ENCODE measurements at regions not wholly inside any gene's neighbourhood (a gene's known extent, or its start where the extent isn't known, plus 50 kb on each side); places are given as distances from the start of the nearest gene placed in this dataset.
"Not testable (repeated sequence)": the region's sequence is repeated elsewhere in the genome, so short reads cannot be mapped to it uniquely, and the experiment has no call there.

GRCh38 chr13:75993823-75994222 lies 357.7 kb downstream of the LMO7 start:
- DNase-seq (ENCODE audit: insufficient read length, low spot score) (no peak), FAIRE-seq (no peak)
- TF ChIP-seq POLR2AphosphoS5 (IDR thresholded peaks at IDR 0.05; ENCODE audit: low read depth, low read length), result no peak
- TF ChIP-seq TAF1 (IDR thresholded peaks at IDR 0.05; ENCODE audit: low read depth, low read length), result no peak
- no peak for TF ChIP-seq POU2F2 (IDR thresholded peaks at IDR 0.05; ENCODE audit: low read depth, low read length)
- no peak for TF ChIP-seq SPI1 (IDR thresholded peaks at IDR 0.05; ENCODE audit: low read depth, low read length)
- TF ChIP-seq PAX5 (IDR thresholded peaks at IDR 0.05; ENCODE audit: insufficient read depth, low read length, severe bottlenecking), result no peak

GRCh38 chr13:75993241-75993640 lies 357.1 kb downstream of the LMO7 start:
- TF ChIP-seq TAF1 (IDR thresholded peaks at IDR 0.05; ENCODE audit: low read depth, low read length) (no peak), POU2F2 (IDR thresholded peaks at IDR 0.05; ENCODE audit: low read depth, low read length) (no peak), POLR2AphosphoS5 (IDR thresholded peaks at IDR 0.05; ENCODE audit: low read depth, low read length) (no peak), PAX5 (IDR thresholded peaks at IDR 0.05; ENCODE audit: insufficient read depth, low read length, severe bottlenecking) (no peak)
- no peak for FAIRE-seq
- no peak for DNase-seq (ENCODE audit: insufficient read length, low spot score)

- TF ChIP-seq SPI1 (IDR thresholded peaks at IDR 0.05; ENCODE audit: low read depth, low read length) (peak; percentile 96), PAX5 (IDR thresholded peaks at IDR 0.05; ENCODE audit: insufficient read depth, low read length, severe bottlenecking) (no peak), POLR2A (IDR thresholded peaks at IDR 0.05; ENCODE audit: low read depth, low read length) (no peak)
- FAIRE-seq, result peak; percentile 78
- DNase-seq (ENCODE audit: insufficient read length, low spot score), result peak; percentile 15
Observed at GRCh38 chr13:75986818-75987217, 350.7 kb downstream of the LMO7 start.

- DNase-seq (ENCODE audit: insufficient read length, low spot score), result no peak
- TF ChIP-seq POLR2A (IDR thresholded peaks at IDR 0.05; ENCODE audit: low read depth, low read length), result no peak
- TF ChIP-seq SPI1 (IDR thresholded peaks at IDR 0.05; ENCODE audit: low read depth, low read length), result no peak
- TF ChIP-seq POLR2AphosphoS5 (IDR thresholded peaks at IDR 0.05; ENCODE audit: low read depth, low read length), result no peak
- no peak for TF ChIP-seq POU2F2 (IDR thresholded peaks at IDR 0.05; ENCODE audit: low read depth, low read length)
- no peak for TF ChIP-seq TAF1 (IDR thresholded peaks at IDR 0.05; ENCODE audit: low read depth, low read length)
- TF ChIP-seq PAX5 (IDR thresholded peaks at IDR 0.05; ENCODE audit: insufficient read depth, low read length, severe bottlenecking), result no peak
- FAIRE-seq, result no peak
Observed at GRCh38 chr13:75985132-75985531, 349.0 kb downstream of the LMO7 start.

GRCh38 chr13:75978818-75979217 lies 342.7 kb downstream of the LMO7 start:
- FAIRE-seq (no peak), DNase-seq (ENCODE audit: insufficient read length, low spot score) (no peak)
- TF ChIP-seq SPI1 (IDR thresholded peaks at IDR 0.05; ENCODE audit: low read depth, low read length), result no peak
- no peak for TF ChIP-seq POLR2A (IDR thresholded peaks at IDR 0.05; ENCODE audit: low read depth, low read length)
- no peak for TF ChIP-seq POU2F2 (IDR thresholded peaks at IDR 0.05; ENCODE audit: low read depth, low read length)
- no peak for TF ChIP-seq PAX5 (IDR thresholded peaks at IDR 0.05; ENCODE audit: insufficient read depth, low read length, severe bottlenecking)
- no peak for TF ChIP-seq TAF1 (IDR thresholded peaks at IDR 0.05; ENCODE audit: low read depth, low read length)

GRCh38 chr13:75968103-75968838 lies 332.1 kb downstream of the LMO7 start:
- no peak for FAIRE-seq
- TF ChIP-seq SPI1 (IDR thresholded peaks at IDR 0.05; ENCODE audit: low read depth, low read length) (no peak), POLR2A (IDR thresholded peaks at IDR 0.05; ENCODE audit: low read depth, low read length) (no peak), POLR2AphosphoS5 (IDR thresholded peaks at IDR 0.05; ENCODE audit: low read depth, low read length) (no peak), PAX5 (IDR thresholded peaks at IDR 0.05; ENCODE audit: insufficient read depth, low read length, severe bottlenecking) (no peak), TAF1 (IDR thresholded peaks at IDR 0.05; ENCODE audit: low read depth, low read length) (no peak), POU2F2 (IDR thresholded peaks at IDR 0.05; ENCODE audit: low read depth, low read length) (no peak)
- DNase-seq (ENCODE audit: insufficient read length, low spot score), result no peak

GRCh38 chr13:75963302-75963701 lies 327.2 kb downstream of the LMO7 start:
- FAIRE-seq, result peak; percentile 23
- no peak for DNase-seq (ENCODE audit: insufficient read length, low spot score)
- no peak for TF ChIP-seq POU2F2 (IDR thresholded peaks at IDR 0.05; ENCODE audit: low read depth, low read length)

GRCh38 chr13:75961911-75962310 lies 325.8 kb downstream of the LMO7 start:
- TF ChIP-seq POLR2AphosphoS5 (IDR thresholded peaks at IDR 0.05; ENCODE audit: low read depth, low read length) (no peak), PAX5 (IDR thresholded peaks at IDR 0.05; ENCODE audit: insufficient read depth, low read length, severe bottlenecking) (no peak), POLR2A (IDR thresholded peaks at IDR 0.05; ENCODE audit: low read depth, low read length) (no peak), SPI1 (IDR thresholded peaks at IDR 0.05; ENCODE audit: low read depth, low read length) (peak; percentile 64)
- no peak for FAIRE-seq

GRCh38 chr13:75960538-75960994 lies 324.4 kb downstream of the LMO7 start:
- peak; percentile 68 for FAIRE-seq
- DNase-seq (ENCODE audit: insufficient read length, low spot score), result peak; percentile 4
- TF ChIP-seq SPI1 (IDR thresholded peaks at IDR 0.05; ENCODE audit: low read depth, low read length), result peak; percentile 91
- no peak for TF ChIP-seq POU2F2 (IDR thresholded peaks at IDR 0.05; ENCODE audit: low read depth, low read length)
- TF ChIP-seq PAX5 (IDR thresholded peaks at IDR 0.05; ENCODE audit: insufficient read depth, low read length, severe bottlenecking), result no peak

More at GRCh38 chr13:75961911-75962310, 325.8 kb downstream of the LMO7 start:
- DNase-seq (ENCODE audit: insufficient read length, low spot score), result no peak

- no peak for TF ChIP-seq PAX5 (IDR thresholded peaks at IDR 0.05; ENCODE audit: insufficient read depth, low read length, severe bottlenecking)
- no peak for TF ChIP-seq POU2F2 (IDR thresholded peaks at IDR 0.05; ENCODE audit: low read depth, low read length)
- TF ChIP-seq SPI1 (IDR thresholded peaks at IDR 0.05; ENCODE audit: low read depth, low read length), result no peak
- no peak for TF ChIP-seq TAF1 (IDR thresholded peaks at IDR 0.05; ENCODE audit: low read depth, low read length)
- TF ChIP-seq POLR2AphosphoS5 (IDR thresholded peaks at IDR 0.05; ENCODE audit: low read depth, low read length), result no peak
- TF ChIP-seq POLR2A (IDR thresholded peaks at IDR 0.05; ENCODE audit: low read depth, low read length), result no peak
- DNase-seq (ENCODE audit: insufficient read length, low spot score) (no peak), FAIRE-seq (no peak)
Observed at GRCh38 chr13:75959861-75960481, 323.8 kb downstream of the LMO7 start.

GRCh38 chr13:75953589-75953988 lies 317.5 kb downstream of the LMO7 start:
- not testable (repeated sequence) for FAIRE-seq; DNase-seq (ENCODE audit: insufficient read length, low spot score)
